DND-41 (cell line): ENCODE measurements at regions not wholly inside any gene's neighbourhood (a gene's known extent, or its start where the extent isn't known, plus 50 kb on each side); places are given as distances from the start of the nearest gene placed in this dataset.

Experiments
- ATAC-seq: fragments of 200-7000 bp; cut with Tn5 transposase; 3 replicates; pipeline ENCODE4 v1.9.1; 2021; ENCODE audit warnings: low read depth; ENCODE audit not compliant: insufficient read depth
- DNase-seq: peaks from one replicate; pipeline ENCODE4 v3.0.0-alpha.2; 2020
- H2AFZ ChIP-seq: 2 replicates; pipeline ENCODE4 v1.6.0; 2012; ENCODE audit warnings: low read depth, low read length
- H3K27ac ChIP-seq: 2 replicates; pipeline ENCODE4 v1.5.1; 2012; ENCODE audit warnings: low read length, inconsistent platforms
- H3K27me3 ChIP-seq: fragments of 200-600 bp; sonication (generic); 2 replicates; pipeline ENCODE4 v1.6.0; 2012; ENCODE audit warnings: low read length, mild to moderate bottlenecking, inconsistent platforms; ENCODE audit not compliant: insufficient read depth, poor library complexity
- H3K36me3 ChIP-seq: 2 replicates; pipeline ENCODE4 v1.5.1; 2012; ENCODE audit warnings: low read length, inconsistent platforms; ENCODE audit not compliant: insufficient read depth
- H3K4me1 ChIP-seq: 2 replicates; pipeline ENCODE4 v1.5.1; 2012; ENCODE audit warnings: mild to moderate bottlenecking, low read length; ENCODE audit not compliant: insufficient read depth
- H3K4me2 ChIP-seq: 2 replicates; pipeline ENCODE4 v1.6.0; 2012; ENCODE audit warnings: mild to moderate bottlenecking, moderate library complexity, low read length, inconsistent platforms; ENCODE audit not compliant: insufficient read depth
- H3K4me3 ChIP-seq, 2 experiments: fragments of 200-600 bp in 1 of 2; shearing (Covaris generic) in 1 of 2; 2 replicates each; pipeline ENCODE4 v1.5.1; 2012 to 2016; ENCODE audit warnings: inconsistent platforms in 2 of 2, low read length in 2 of 2, mild to moderate bottlenecking in 2 of 2, low read depth in 1 of 2, moderate library complexity in 1 of 2
- H3K79me2 ChIP-seq: 2 replicates; pipeline ENCODE4 v1.6.0; 2012; ENCODE audit warnings: low read length, inconsistent platforms; ENCODE audit not compliant: insufficient read depth
- H3K9ac ChIP-seq: 2 replicates; pipeline ENCODE4 v1.6.0; 2012; ENCODE audit warnings: low read depth, mild to moderate bottlenecking, inconsistent platforms, low read length, moderate library complexity
- H3K9me3 ChIP-seq: 2 replicates; pipeline ENCODE4 v1.5.1; 2012; ENCODE audit warnings: low read length, moderate library complexity, mild to moderate bottlenecking, inconsistent platforms; ENCODE audit not compliant: insufficient read depth, severe bottlenecking
- H4K20me1 ChIP-seq: 2 replicates; pipeline ENCODE4 v1.6.0; 2012; ENCODE audit warnings: low read length; ENCODE audit not compliant: insufficient read depth
- CTCF ChIP-seq: IDR thresholded peaks from 2 replicates; pipeline ENCODE4 v1.5.1; 2012; ENCODE audit warnings: borderline replicate concordance, low read length, moderate library complexity, mild to moderate bottlenecking; ENCODE audit not compliant: poor library complexity, severe bottlenecking; ENCODE audit errors: extremely low read depth
- EZH2 ChIP-seq: IDR thresholded peaks from 3 replicates; pipeline ENCODE4 v1.6.1; 2012; ENCODE audit warnings: borderline replicate concordance, low read depth, mild to moderate bottlenecking, moderate library complexity, low read length, inconsistent platforms; ENCODE audit not compliant: severe bottlenecking

- Histone ChIP-seq H3K27ac (no peak overlapping the region), H3K27me3 (no peaks in the 10 kb centered on the region), H3K36me3 (no peaks in the 10 kb centered on the region), H3K9ac (no peak overlapping the region), H2AFZ (no peak overlapping the region), H3K4me3 (no peak overlapping the region), H4K20me1 (no peaks in the 10 kb centered on the region), H3K4me2 (no peak overlapping the region), H3K4me1 (no peaks in the 10 kb centered on the region), H3K9me3 (peaks cover 2% of the 10 kb centered on the region), H3K79me2 (no peaks in the 10 kb centered on the region)
- no peak for TF ChIP-seq CTCF
- no peak for TF ChIP-seq EZH2
- DNase-seq: no peak
- no peak for ATAC-seq
These were observed 163.5 kb downstream of the MDFIC start for GRCh38 chr7:115085421-115085820.

GRCh38 chr7:115083935-115084334, 162.0 kb downstream of the MDFIC start:
- no peak for ATAC-seq
- no peak overlapping the region for H3K27ac ChIP-seq
- H4K20me1 ChIP-seq: no peaks in the 10 kb centered on the region
- no peak overlapping the region for H3K9ac ChIP-seq
- H3K36me3 ChIP-seq: no peaks in the 10 kb centered on the region
- H3K4me1 ChIP-seq: no peaks in the 10 kb centered on the region
- H3K27me3 ChIP-seq: no peaks in the 10 kb centered on the region
- no peak overlapping the region for H2AFZ ChIP-seq
- no peak for DNase-seq
- no peaks in the 10 kb centered on the region for H3K79me2 ChIP-seq
- H3K9me3 ChIP-seq: peaks cover 2% of the 10 kb centered on the region
- no peak overlapping the region for H3K4me3 ChIP-seq
- TF ChIP-seq CTCF: no peak
- no peak for TF ChIP-seq EZH2
- no peak overlapping the region for H3K4me2 ChIP-seq

GRCh38 chr7:115081772-115082171, 159.9 kb downstream of the MDFIC start:
- Histone ChIP-seq H3K9me3 (peaks cover 2% of the 10 kb centered on the region), H2AFZ (no peak overlapping the region), H3K27me3 (no peaks in the 10 kb centered on the region), H3K4me1 (no peaks in the 10 kb centered on the region), H3K27ac (no peak overlapping the region), H3K4me2 (no peak overlapping the region), H3K79me2 (no peaks in the 10 kb centered on the region), H3K9ac (no peak overlapping the region), H3K4me3 (no peak overlapping the region), H3K36me3 (no peaks in the 10 kb centered on the region), H4K20me1 (no peaks in the 10 kb centered on the region)
- TF ChIP-seq CTCF (no peak), EZH2 (no peak)
- ATAC-seq: no peak
- no peak for DNase-seq

- H3K27ac ChIP-seq: no peak overlapping the region
- no peak for ATAC-seq
- no peak overlapping the region for H2AFZ ChIP-seq
- H3K4me1 ChIP-seq: no peaks in the 10 kb centered on the region
- no peak for TF ChIP-seq EZH2
- TF ChIP-seq CTCF: no peak
- H3K79me2 ChIP-seq: no peaks in the 10 kb centered on the region
- DNase-seq: no peak
- no peaks in the 10 kb centered on the region for H3K9me3 ChIP-seq
- no peak overlapping the region for H3K4me3 ChIP-seq
- no peak overlapping the region for H3K9ac ChIP-seq
- no peaks in the 10 kb centered on the region for H4K20me1 ChIP-seq
- no peak overlapping the region for H3K4me2 ChIP-seq
- H3K27me3 ChIP-seq: no peaks in the 10 kb centered on the region
- H3K36me3 ChIP-seq: no peaks in the 10 kb centered on the region
These were observed 157.0 kb downstream of the MDFIC start for GRCh38 chr7:115078851-115079250.
